ENCODE measurements at regions not wholly inside any gene's neighbourhood (a gene's known extent, or its start where the extent isn't known, plus 50 kb on each side); places are given as distances from the start of the nearest gene placed in this dataset.

- no peak for TF ChIP-seq CREB1 (IDR thresholded peaks at IDR 0.05; ENCODE audit: low read depth)
- TF ChIP-seq TAF1 (IDR thresholded peaks at IDR 0.05; ENCODE audit: low read depth): no peak
- TF ChIP-seq RAD21 (IDR thresholded peaks at IDR 0.05; ENCODE audit: low read depth): no peak
Measured at GRCh38 chr3:181629029-181629428, 82.7 kb upstream of the SOX2 start.
